HL-60 (cell line): ENCODE measurements at regions not wholly inside any gene's neighbourhood (a gene's known extent, or its start where the extent isn't known, plus 50 kb on each side); places are given as distances from the start of the nearest gene placed in this dataset.

ENCODE experiments used
- POLR2AphosphoS5 ChIP-seq: IDR thresholded peaks from 2 replicates; pipeline ENCODE4 v1.6.1; 2012; ENCODE audit warnings: low read depth
- TF ChIP-seq, protein P1 (sequence below): IDR thresholded peaks from one replicate; pipeline ENCODE4 v1.5.1; 2011; ENCODE audit warnings: low read length, control low read depth, inconsistent platforms; ENCODE audit not compliant: insufficient read depth

DNA sequence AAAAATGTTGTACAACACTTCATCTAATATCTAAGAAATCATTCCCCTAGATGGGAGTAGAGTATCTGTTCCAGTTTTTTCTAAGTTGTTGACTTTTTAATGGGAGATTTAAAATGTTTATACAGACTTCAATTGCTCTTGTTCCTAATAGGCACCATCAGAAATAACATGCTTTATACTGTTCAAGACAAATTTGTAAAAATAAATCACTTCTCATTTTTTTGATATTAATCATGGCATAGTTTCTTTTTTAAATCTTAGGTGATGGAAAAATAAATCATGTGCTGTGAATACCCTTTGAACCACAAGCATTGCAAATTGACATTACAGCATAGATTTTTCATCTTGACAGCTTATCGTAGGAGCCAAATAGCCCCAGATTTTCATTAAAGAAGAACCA is 473.5 kb upstream of the MGAT4C start:
- TF ChIP-seq, protein P1, sequence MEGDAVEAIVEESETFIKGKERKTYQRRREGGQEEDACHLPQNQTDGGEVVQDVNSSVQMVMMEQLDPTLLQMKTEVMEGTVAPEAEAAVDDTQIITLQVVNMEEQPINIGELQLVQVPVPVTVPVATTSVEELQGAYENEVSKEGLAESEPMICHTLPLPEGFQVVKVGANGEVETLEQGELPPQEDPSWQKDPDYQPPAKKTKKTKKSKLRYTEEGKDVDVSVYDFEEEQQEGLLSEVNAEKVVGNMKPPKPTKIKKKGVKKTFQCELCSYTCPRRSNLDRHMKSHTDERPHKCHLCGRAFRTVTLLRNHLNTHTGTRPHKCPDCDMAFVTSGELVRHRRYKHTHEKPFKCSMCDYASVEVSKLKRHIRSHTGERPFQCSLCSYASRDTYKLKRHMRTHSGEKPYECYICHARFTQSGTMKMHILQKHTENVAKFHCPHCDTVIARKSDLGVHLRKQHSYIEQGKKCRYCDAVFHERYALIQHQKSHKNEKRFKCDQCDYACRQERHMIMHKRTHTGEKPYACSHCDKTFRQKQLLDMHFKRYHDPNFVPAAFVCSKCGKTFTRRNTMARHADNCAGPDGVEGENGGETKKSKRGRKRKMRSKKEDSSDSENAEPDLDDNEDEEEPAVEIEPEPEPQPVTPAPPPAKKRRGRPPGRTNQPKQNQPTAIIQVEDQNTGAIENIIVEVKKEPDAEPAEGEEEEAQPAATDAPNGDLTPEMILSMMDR: no peak
- TF ChIP-seq POLR2AphosphoS5: no peak
